GM20431 (cell line): ENCODE measurements at regions not wholly inside any gene's neighbourhood (a gene's known extent, or its start where the extent isn't known, plus 50 kb on each side); places are given as distances from the start of the nearest gene placed in this dataset.

Source experiments
- in situ Hi-C: fragments of 300-500 bp; cut with MseI, MboI; formaldehyde crosslinking; loops from one replicate; pipeline ENCODE4 v1.15.0; 2020; ENCODE audit warnings: low sequenced_read_pairs; ENCODE audit not compliant: unreplicated experiment

GRCh38 chr3:141418751-141419150, 50.4 kb downstream of the ZBTB38 start:
- in situ Hi-C loops: loop anchor here (10.0 kb wide), 1 partner anchor 64 kb away; no protein-coding TSS in a partner anchor

- in situ Hi-C loops: loop anchor here (10.0 kb wide), 1 partner anchor 65 kb away; no protein-coding TSS in a partner anchor
These were observed 51.6 kb downstream of the ZBTB38 start for GRCh38 chr3:141419946-141420345.

- in situ Hi-C loops: no loop called here
These were observed 52.9 kb downstream of the ZBTB38 start for GRCh38 chr3:141421186-141421585.

- in situ Hi-C loops: no loop called here
These were observed 53.5 kb downstream of the ZBTB38 start for GRCh38 chr3:141421639-141422319.

- in situ Hi-C loops: no loop called here
These were observed 54.8 kb downstream of the ZBTB38 start for GRCh38 chr3:141422961-141423582.

- in situ Hi-C loops: no loop called here
These were observed 57.4 kb downstream of the ZBTB38 start for GRCh38 chr3:141425523-141426233.

- in situ Hi-C loops: no loop called here
These were observed 58.2 kb downstream of the ZBTB38 start for GRCh38 chr3:141426404-141427034.

- in situ Hi-C loops: no loop called here
These were observed 59.1 kb upstream of the RASA2 start for GRCh38 chr3:141427764-141428163.

- in situ Hi-C loops: no loop called here
These were observed 57.3 kb upstream of the RASA2 start for GRCh38 chr3:141429371-141430035.

- in situ Hi-C loops: no loop called here
These were observed 56.5 kb upstream of the RASA2 start for GRCh38 chr3:141430316-141430715.

- in situ Hi-C loops: no loop called here
These were observed 55.1 kb upstream of the RASA2 start for GRCh38 chr3:141431411-141432378.

- in situ Hi-C loops: no loop called here
These were observed 53.9 kb upstream of the RASA2 start for GRCh38 chr3:141432904-141433303.

- in situ Hi-C loops: no loop called here
These were observed 52.6 kb upstream of the RASA2 start for GRCh38 chr3:141434255-141434654.

- in situ Hi-C loops: no loop called here
These were observed 50.6 kb upstream of the RASA2 start for GRCh38 chr3:141436180-141436579.
